Tibial artery (tissue), 4 donors: ENCODE measurements at regions not wholly inside any gene's neighbourhood (a gene's known extent, or its start where the extent isn't known, plus 50 kb on each side); places are given as distances from the start of the nearest gene placed in this dataset.

Source experiments
- DNase-seq, 2 donors: peaks; one replicate each; pipeline ENCODE4 v3.0.0-alpha.2; 2019
- H3K27ac ChIP-seq, 2 donors: fragments of 200-600 bp; sonication (generic) in 1 of 2; 1 replicate in 1 of 2; 2 replicates in 1 of 2; pipeline ENCODE4 v1.5.1; 2018 to 2019; ENCODE audit warnings: mild to moderate bottlenecking in 1 of 2
- H3K27me3 ChIP-seq, 2 donors: fragments of 200-600 bp; sonication (generic) in 1 of 2; one replicate each; pipeline versions ENCODE4 v1.5.1 to v1.6.0; 2016 to 2019
- H3K36me3 ChIP-seq, 3 donors: fragments of 200-600 bp; sonication (generic) in 2 of 3; one replicate each; pipeline ENCODE4 v1.5.1; 2016 to 2019; ENCODE audit warnings: mild to moderate bottlenecking in 2 of 3
- H3K4me1 ChIP-seq, 4 donors: fragments of 200-600 bp; sonication (generic) in 2 of 4; 1 replicate in 3 of 4; 2 replicates in 1 of 4; pipeline ENCODE4 v1.5.1; 2016 to 2019
- H3K4me3 ChIP-seq, 2 donors: fragments of 200-600 bp; sonication (generic) in 1 of 2; 1 replicate in 1 of 2; 2 replicates in 1 of 2; pipeline ENCODE4 v1.5.1; 2018 to 2019; ENCODE audit warnings: mild to moderate bottlenecking in 2 of 2
- H3K9me3 ChIP-seq, 3 donors: fragments of 200-600 bp; sonication (generic) in 1 of 3; one replicate each; pipeline ENCODE4 v1.5.1; 2016 to 2019
- CTCF ChIP-seq, 2 experiments: fragments of 200-600 bp in 1 of 2; fragments of 450-650 bp in 1 of 2; IDR thresholded peaks; one replicate each; pipeline ENCODE4 v1.5.1; 2017 to 2019; ENCODE audit warnings: antibody characterized with exemption in 2 of 2, mild to moderate bottlenecking in 1 of 2, moderate library complexity in 1 of 2
- intact Hi-C: fragments of 100-400 bp; cut with DNase I; formaldehyde crosslinking; loops from one replicate; pipeline ENCODE4 v1.15.0; 2023; ENCODE audit warnings: low total_unique reads

- H3K27me3 ChIP-seq: no peaks in the 10 kb centered on the region
- H3K4me1 ChIP-seq: no peaks in the 10 kb centered on the region
- H3K36me3 ChIP-seq: no peaks in the 10 kb centered on the region
- H3K9me3 ChIP-seq: no peaks in the 10 kb centered on the region
- TF ChIP-seq CTCF (IDR thresholded peaks at IDR 0.05): no peak
- no peak overlapping the region for H3K4me3 ChIP-seq
- no peak overlapping the region for H3K27ac ChIP-seq
- intact Hi-C loops: no loop called here
- no peak for DNase-seq
These were observed 1777.1 kb downstream of the OTOL1 start for GRCh38 chr3:163273694-163274093.

GRCh38 chr3:163266731-163267130, 1770.1 kb downstream of the OTOL1 start:
- no peaks in the 10 kb centered on the region for H3K4me1 ChIP-seq
- no peak overlapping the region for H3K4me3 ChIP-seq
- intact Hi-C loops: no loop called here
- no peak overlapping the region for H3K27ac ChIP-seq
- DNase-seq: no peak
- H3K27me3 ChIP-seq: no peaks in the 10 kb centered on the region
- no peaks in the 10 kb centered on the region for H3K36me3 ChIP-seq
- H3K9me3 ChIP-seq: no peaks in the 10 kb centered on the region
- no peak for TF ChIP-seq CTCF (IDR thresholded peaks at IDR 0.05)

GRCh38 chr3:163261618-163262017, 1765.0 kb downstream of the OTOL1 start:
- Histone ChIP-seq H3K9me3 (no peaks in the 10 kb centered on the region), H3K27me3 (no peaks in the 10 kb centered on the region), H3K4me1 (no peaks in the 10 kb centered on the region), H3K27ac (no peak overlapping the region), H3K36me3 (no peaks in the 10 kb centered on the region), H3K4me3 (no peak overlapping the region)
- no peak for DNase-seq
- intact Hi-C loops: no loop called here
- TF ChIP-seq CTCF (IDR thresholded peaks at IDR 0.05): no peak

- no peaks in the 10 kb centered on the region for H3K4me1 ChIP-seq
- TF ChIP-seq CTCF (IDR thresholded peaks at IDR 0.05): no peak
- H3K27me3 ChIP-seq: no peaks in the 10 kb centered on the region
- H3K9me3 ChIP-seq: no peaks in the 10 kb centered on the region
- no peak overlapping the region for H3K27ac ChIP-seq
- no peak overlapping the region for H3K4me3 ChIP-seq
- intact Hi-C loops: no loop called here
- no peak for DNase-seq
- no peaks in the 10 kb centered on the region for H3K36me3 ChIP-seq
These were observed 1764.4 kb downstream of the OTOL1 start for GRCh38 chr3:163261056-163261455.

- TF ChIP-seq CTCF (IDR thresholded peaks at IDR 0.05): no peak
- Histone ChIP-seq H3K4me1 (no peaks in the 10 kb centered on the region), H3K36me3 (no peaks in the 10 kb centered on the region), H3K4me3 (no peak overlapping the region), H3K27me3 (no peaks in the 10 kb centered on the region), H3K27ac (no peak overlapping the region), H3K9me3 (no peaks in the 10 kb centered on the region)
- DNase-seq: no peak
- intact Hi-C loops: no loop called here
These were observed 1721.7 kb downstream of the OTOL1 start for GRCh38 chr3:163218336-163218735.

- TF ChIP-seq CTCF (IDR thresholded peaks at IDR 0.05): no peak
- no peaks in the 10 kb centered on the region for H3K9me3 ChIP-seq
- H3K27ac ChIP-seq: no peak overlapping the region
- H3K4me1 ChIP-seq: no peaks in the 10 kb centered on the region
- H3K36me3 ChIP-seq: no peaks in the 10 kb centered on the region
- intact Hi-C loops: no loop called here
- no peaks in the 10 kb centered on the region for H3K27me3 ChIP-seq
- H3K4me3 ChIP-seq: no peak overlapping the region
- no peak for DNase-seq
These were observed 1717.2 kb downstream of the OTOL1 start for GRCh38 chr3:163213838-163214237.
